ENCODE measurements at regions not wholly inside any gene's neighbourhood (a gene's known extent, or its start where the extent isn't known, plus 50 kb on each side); places are given as distances from the start of the nearest gene placed in this dataset.

GRCh38 chr1:63046539-63046938 is 262.6 kb downstream of the ATG4C start:
- no peaks in the 10 kb centered on the region for H3K36me3 Mint-ChIP-seq
- no peak overlapping the region for H3K27ac Mint-ChIP-seq
- no peak overlapping the region for H3K4me3 Mint-ChIP-seq
- no peak for ATAC-seq
- H3K27me3 Mint-ChIP-seq: peaks cover 12% of the 10 kb centered on the region
- H3K9me3 Mint-ChIP-seq: no peaks in the 10 kb centered on the region
- H3K4me1 Mint-ChIP-seq: no peaks in the 10 kb centered on the region

GRCh38 chr1:63049135-63049534 is 265.2 kb downstream of the ATG4C start:
- Mint-ChIP-seq H3K9me3 (no peaks in the 10 kb centered on the region), H3K4me3 (no peak overlapping the region), H3K36me3 (no peaks in the 10 kb centered on the region), H3K27ac (no peak overlapping the region), H3K4me1 (no peaks in the 10 kb centered on the region), H3K27me3 (peaks cover 12% of the 10 kb centered on the region)
- no peak for ATAC-seq

DNA sequence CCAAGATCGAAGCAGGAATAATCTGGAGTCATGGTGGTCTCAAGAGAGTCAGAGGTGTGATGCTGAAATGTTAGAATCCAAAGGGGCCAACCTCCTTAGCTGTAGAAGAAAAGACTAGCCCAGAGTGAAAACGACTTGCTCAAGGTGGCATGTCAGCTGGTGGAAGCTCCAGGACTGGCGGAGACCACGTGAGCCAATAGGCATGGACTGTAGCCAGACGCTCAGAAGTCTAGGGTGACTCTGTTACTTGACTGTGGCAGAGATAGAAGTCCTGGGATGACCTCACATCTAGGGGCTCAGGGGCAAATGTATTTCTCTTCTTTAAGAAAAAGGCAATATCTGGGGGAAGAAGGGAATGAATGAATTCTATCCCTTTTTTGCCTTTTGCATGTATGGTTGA is 267.4 kb downstream of the ATG4C start:
- H3K4me1 Mint-ChIP-seq: no peaks in the 10 kb centered on the region
- peaks cover 25% of the 10 kb centered on the region for H3K27me3 Mint-ChIP-seq
- H3K4me3 Mint-ChIP-seq: no peak overlapping the region
- H3K9me3 Mint-ChIP-seq: no peaks in the 10 kb centered on the region
- H3K27ac Mint-ChIP-seq: no peak overlapping the region
- no peak for ATAC-seq
- no peaks in the 10 kb centered on the region for H3K36me3 Mint-ChIP-seq

DNA sequence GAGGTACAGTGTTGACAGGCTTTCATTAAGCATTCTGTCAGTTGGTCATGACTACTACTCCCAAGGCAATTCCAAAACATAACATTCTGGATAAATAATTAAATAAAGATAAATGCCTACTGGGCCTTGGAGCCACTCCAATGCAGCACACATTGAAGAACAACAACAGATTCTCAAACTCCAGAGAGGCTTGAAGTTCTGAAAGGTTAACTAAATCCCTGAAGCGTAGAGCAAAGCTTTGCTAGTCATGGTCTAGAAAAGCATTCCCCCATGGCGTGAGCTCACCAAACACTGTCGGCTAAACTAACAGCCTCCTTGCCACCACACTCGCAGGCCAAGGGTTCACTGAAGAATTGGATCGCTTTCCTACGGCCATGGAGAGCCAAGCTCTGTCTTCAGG is 268.0 kb downstream of the ATG4C start:
- Mint-ChIP-seq H3K36me3 (no peaks in the 10 kb centered on the region), H3K27me3 (peaks cover 25% of the 10 kb centered on the region), H3K4me3 (no peak overlapping the region), H3K27ac (no peak overlapping the region), H3K9me3 (no peaks in the 10 kb centered on the region), H3K4me1 (no peaks in the 10 kb centered on the region)
- ATAC-seq: no peak

- Mint-ChIP-seq H3K4me1 (no peaks in the 10 kb centered on the region), H3K27me3 (peaks cover 13% of the 10 kb centered on the region), H3K27ac (no peak overlapping the region), H3K9me3 (no peaks in the 10 kb centered on the region), H3K4me3 (no peak overlapping the region), H3K36me3 (no peaks in the 10 kb centered on the region)
- no peak for ATAC-seq
These were observed 268.2 kb upstream of the FOXD3 start for GRCh38 chr1:63054184-63054583.

- Mint-ChIP-seq H3K4me3 (no peak overlapping the region), H3K9me3 (peaks cover 2% of the 10 kb centered on the region), H3K4me1 (no peaks in the 10 kb centered on the region), H3K36me3 (no peaks in the 10 kb centered on the region), H3K27ac (no peak overlapping the region), H3K27me3 (peaks cover 11% of the 10 kb centered on the region)
- no peak for ATAC-seq
These were observed 259.0 kb upstream of the FOXD3 start for GRCh38 chr1:63063367-63063766.

GRCh38 chr1:63064135-63064534 is 258.2 kb upstream of the FOXD3 start:
- H3K4me3 Mint-ChIP-seq: no peak overlapping the region
- H3K4me1 Mint-ChIP-seq: no peaks in the 10 kb centered on the region
- no peaks in the 10 kb centered on the region for H3K36me3 Mint-ChIP-seq
- H3K27ac Mint-ChIP-seq: no peak overlapping the region
- H3K27me3 Mint-ChIP-seq: peaks cover 11% of the 10 kb centered on the region
- H3K9me3 Mint-ChIP-seq: peaks cover 2% of the 10 kb centered on the region
- ATAC-seq: no peak

- H3K27me3 Mint-ChIP-seq: peaks cover 29% of the 10 kb centered on the region
- no peak overlapping the region for H3K4me3 Mint-ChIP-seq
- no peak overlapping the region for H3K27ac Mint-ChIP-seq
- no peaks in the 10 kb centered on the region for H3K9me3 Mint-ChIP-seq
- no peak for ATAC-seq
- H3K4me1 Mint-ChIP-seq: no peaks in the 10 kb centered on the region
- no peaks in the 10 kb centered on the region for H3K36me3 Mint-ChIP-seq
These were observed 253.7 kb upstream of the FOXD3 start for GRCh38 chr1:63068626-63069025.

DNA sequence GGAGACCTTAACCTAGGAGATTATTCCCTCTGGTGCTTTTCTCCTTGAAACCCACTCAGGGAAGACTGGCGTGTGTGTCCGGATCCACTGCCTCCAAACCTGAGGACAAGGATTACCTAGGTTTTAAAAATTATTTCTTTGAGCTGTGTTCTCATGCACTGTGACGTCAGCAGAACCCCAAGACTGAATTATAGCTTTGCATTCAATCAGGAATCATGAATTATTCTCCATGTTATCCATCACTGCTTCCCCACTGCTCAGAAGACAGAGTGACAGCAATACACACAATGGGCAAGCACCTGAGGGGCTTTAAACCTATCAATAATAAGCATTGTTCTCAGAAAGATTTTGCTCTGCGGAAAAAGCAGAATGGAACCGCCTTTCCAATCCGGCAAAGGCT is 253.2 kb upstream of the FOXD3 start:
- no peak overlapping the region for H3K4me3 Mint-ChIP-seq
- H3K27me3 Mint-ChIP-seq: peaks cover 35% of the 10 kb centered on the region
- no peaks in the 10 kb centered on the region for H3K9me3 Mint-ChIP-seq
- no peak overlapping the region for H3K27ac Mint-ChIP-seq
- no peaks in the 10 kb centered on the region for H3K4me1 Mint-ChIP-seq
- ATAC-seq: no peak
- no peaks in the 10 kb centered on the region for H3K36me3 Mint-ChIP-seq

DNA sequence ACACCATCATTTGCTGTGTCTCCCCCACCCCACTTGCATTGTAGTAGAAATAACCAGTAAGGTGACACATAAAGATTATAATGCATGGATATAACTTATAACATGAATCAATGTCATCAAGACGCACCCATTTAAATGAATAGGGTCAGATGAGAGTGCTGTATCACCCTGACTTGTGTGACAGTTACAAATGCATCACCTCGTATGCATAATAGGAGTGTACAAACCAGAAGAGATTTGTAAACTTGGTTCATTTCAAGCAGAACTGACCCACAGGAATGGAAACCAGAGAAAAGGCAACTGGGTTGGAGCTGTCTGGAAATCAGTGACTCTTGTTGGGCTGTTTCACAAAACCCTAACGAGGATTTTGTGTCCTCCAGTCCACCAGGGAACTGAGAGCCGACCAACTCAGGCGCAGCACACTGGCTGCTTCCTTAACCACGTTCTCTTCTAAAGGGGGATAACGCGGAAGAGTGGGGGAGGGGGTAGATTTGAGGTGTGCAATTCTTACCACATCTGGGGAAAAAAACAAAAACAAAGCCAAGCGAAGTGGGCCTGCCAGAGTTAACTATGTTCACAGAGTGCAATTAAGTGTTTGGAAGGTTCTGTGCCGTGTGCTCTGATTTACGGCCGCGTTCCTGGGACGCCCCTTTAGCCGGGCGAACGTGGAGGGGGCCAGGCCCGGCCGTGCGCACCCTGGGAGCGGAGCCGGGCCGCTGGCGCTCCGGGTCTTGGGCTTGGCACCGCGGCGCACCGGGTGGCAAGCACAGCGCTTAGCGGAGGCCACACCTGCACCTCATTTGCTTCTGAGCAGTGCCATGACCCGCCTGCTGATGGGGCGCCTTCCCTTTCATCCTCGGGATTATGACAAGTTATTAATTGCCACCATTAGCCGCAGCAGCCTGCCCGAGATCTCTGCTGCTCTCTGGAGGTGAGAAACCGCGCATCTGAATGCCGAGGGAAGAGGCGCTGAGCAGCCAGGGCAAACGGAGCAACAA is 248.8 kb upstream of the FOXD3 start:
- H3K36me3 Mint-ChIP-seq: peaks cover 7% of the 10 kb centered on the region
- H3K27me3 Mint-ChIP-seq: peaks cover 63% of the 10 kb centered on the region
- no peak for ATAC-seq
- H3K4me3 Mint-ChIP-seq: no peak overlapping the region
- no peak overlapping the region for H3K27ac Mint-ChIP-seq
- H3K9me3 Mint-ChIP-seq: peaks cover 9% of the 10 kb centered on the region
- H3K4me1 Mint-ChIP-seq: no peaks in the 10 kb centered on the region

DNA sequence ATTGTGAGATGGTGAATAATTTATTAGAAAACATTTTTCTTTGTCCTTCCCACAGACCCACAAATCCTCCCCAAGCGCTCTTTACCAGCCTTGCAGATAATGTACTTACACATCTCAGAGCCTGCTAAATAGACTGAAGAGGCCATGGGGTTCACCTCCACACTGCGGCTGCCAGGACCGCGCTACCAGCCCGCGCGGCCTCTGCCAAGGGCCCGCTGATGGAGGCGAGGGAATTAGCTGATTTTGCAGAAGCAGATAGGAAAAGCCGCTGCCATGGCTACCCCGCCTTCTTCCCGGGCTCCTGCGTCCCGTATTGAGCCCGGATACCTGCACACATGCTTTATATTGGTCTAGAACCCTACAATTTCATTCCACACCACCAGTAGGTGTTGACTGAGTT is 248.0 kb upstream of the FOXD3 start:
- Mint-ChIP-seq H3K4me1 (no peaks in the 10 kb centered on the region), H3K27me3 (peaks cover 63% of the 10 kb centered on the region), H3K9me3 (peaks cover 9% of the 10 kb centered on the region), H3K4me3 (no peak overlapping the region), H3K36me3 (peaks cover 7% of the 10 kb centered on the region), H3K27ac (no peak overlapping the region)
- no peak for ATAC-seq

- Mint-ChIP-seq H3K9me3 (no peaks in the 10 kb centered on the region), H3K4me1 (no peaks in the 10 kb centered on the region), H3K36me3 (no peaks in the 10 kb centered on the region)
These were observed 239.6 kb upstream of the FOXD3 start for GRCh38 chr1:63082766-63083165.

GRCh38 chr1:63087966-63088365 is 234.4 kb upstream of the FOXD3 start:
- Mint-ChIP-seq H3K9me3 (no peaks in the 10 kb centered on the region), H3K27ac (no peak overlapping the region), H3K36me3 (no peaks in the 10 kb centered on the region), H3K4me1 (no peaks in the 10 kb centered on the region), H3K27me3 (peaks cover 22% of the 10 kb centered on the region), H3K4me3 (no peak overlapping the region)
- no peak for ATAC-seq

More at GRCh38 chr1:63082766-63083165, 239.6 kb upstream of the FOXD3 start:
- H3K27me3 Mint-ChIP-seq: peaks cover 26% of the 10 kb centered on the region
- ATAC-seq: no peak
- no peak overlapping the region for H3K27ac Mint-ChIP-seq
- no peak overlapping the region for H3K4me3 Mint-ChIP-seq

- Mint-ChIP-seq H3K4me3 (no peak overlapping the region), H3K27ac (no peak overlapping the region), H3K9me3 (no peaks in the 10 kb centered on the region), H3K27me3 (peaks cover 18% of the 10 kb centered on the region), H3K4me1 (no peaks in the 10 kb centered on the region), H3K36me3 (no peaks in the 10 kb centered on the region)
- ATAC-seq: no peak
These were observed 223.2 kb upstream of the FOXD3 start for GRCh38 chr1:63099188-63099587.

DNA sequence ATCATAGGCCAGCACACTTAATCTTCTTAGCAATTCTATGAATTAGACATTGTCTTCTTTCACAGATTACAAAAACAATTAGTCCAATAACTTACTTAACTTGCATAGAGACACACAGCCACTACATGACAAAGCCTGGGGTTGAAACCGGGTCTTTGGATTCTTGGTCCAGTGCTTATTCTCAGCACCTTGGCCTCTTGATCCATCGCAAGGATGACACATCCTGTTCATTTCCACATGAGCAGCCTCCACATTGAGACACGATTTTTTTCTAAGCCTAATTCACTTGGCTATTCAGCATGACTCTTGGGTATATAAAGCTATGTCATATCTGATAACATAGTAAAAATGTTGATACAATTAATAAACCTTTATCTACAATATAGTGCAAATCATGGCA is 221.0 kb upstream of the FOXD3 start:
- Mint-ChIP-seq H3K4me1 (no peaks in the 10 kb centered on the region), H3K9me3 (no peaks in the 10 kb centered on the region), H3K27me3 (peaks cover 28% of the 10 kb centered on the region), H3K36me3 (no peaks in the 10 kb centered on the region), H3K4me3 (no peak overlapping the region), H3K27ac (no peak overlapping the region)
- ATAC-seq: no peak

- peaks cover 11% of the 10 kb centered on the region for H3K27me3 Mint-ChIP-seq
- no peak for ATAC-seq
- H3K27ac Mint-ChIP-seq: no peak overlapping the region
- H3K9me3 Mint-ChIP-seq: no peaks in the 10 kb centered on the region
- no peak overlapping the region for H3K4me3 Mint-ChIP-seq
- no peaks in the 10 kb centered on the region for H3K4me1 Mint-ChIP-seq
- no peaks in the 10 kb centered on the region for H3K36me3 Mint-ChIP-seq
These were observed 218.7 kb upstream of the FOXD3 start for GRCh38 chr1:63103682-63104081.
